Ishikawa (cell line): ENCODE measurements at regions not wholly inside any gene's neighbourhood (a gene's known extent, or its start where the extent isn't known, plus 50 kb on each side); places are given as distances from the start of the nearest gene placed in this dataset.

ENCODE experiments used
- CEBPB ChIP-seq: IDR thresholded peaks from 2 replicates; pipeline ENCODE4 v1.6.1; 2012
- CREB1 ChIP-seq: IDR thresholded peaks from 2 replicates; pipeline ENCODE4 v1.6.1; 2012; ENCODE audit warnings: low read depth
- EGR1 ChIP-seq: IDR thresholded peaks from 2 replicates; pipeline ENCODE4 v1.6.1; 2012
- EP300 ChIP-seq: IDR thresholded peaks from 2 replicates; pipeline ENCODE4 v1.6.1; 2012; ENCODE audit warnings: borderline replicate concordance
- FOXM1 ChIP-seq: IDR thresholded peaks from 2 replicates; pipeline ENCODE4 v1.6.1; 2012; ENCODE audit warnings: low read depth, borderline replicate concordance
- MAX ChIP-seq: IDR thresholded peaks from 2 replicates; pipeline ENCODE4 v1.6.1; 2012
- NFIC ChIP-seq: IDR thresholded peaks from 2 replicates; pipeline ENCODE4 v1.6.1; 2012
- RAD21 ChIP-seq: IDR thresholded peaks from 2 replicates; pipeline ENCODE4 v1.6.1; 2012; ENCODE audit warnings: low read depth
- REST ChIP-seq: IDR thresholded peaks from 2 replicates; pipeline ENCODE4 v1.6.1; 2012; ENCODE audit warnings: low read depth, mild to moderate bottlenecking
- TAF1 ChIP-seq: IDR thresholded peaks from 2 replicates; pipeline ENCODE4 v1.6.1; 2012; ENCODE audit warnings: low read depth, mild to moderate bottlenecking
- TEAD4 ChIP-seq: IDR thresholded peaks from 2 replicates; pipeline ENCODE4 v1.6.1; 2012
- USF1 ChIP-seq: IDR thresholded peaks from 2 replicates; pipeline ENCODE4 v1.6.1; 2012
- YY1 ChIP-seq: IDR thresholded peaks from 2 replicates; pipeline ENCODE4 v1.6.1; 2012; ENCODE audit warnings: low read depth
- ZBTB7A ChIP-seq: IDR thresholded peaks from 2 replicates; pipeline ENCODE4 v1.6.1; 2012; ENCODE audit warnings: low read depth

GRCh38 chr13:40285634-40286033 is 380.8 kb downstream of the FOXO1 start:
- no peak for TF ChIP-seq REST
- TF ChIP-seq ZBTB7A: no peak
- no peak for TF ChIP-seq FOXM1
- no peak for TF ChIP-seq NFIC
- no peak for TF ChIP-seq MAX
- no peak for TF ChIP-seq YY1
- TF ChIP-seq EP300: no peak

GRCh38 chr13:40287428-40287827 is 379.0 kb downstream of the FOXO1 start:
- TF ChIP-seq EP300 (no peak), MAX (no peak), CEBPB (no peak), TAF1 (no peak), TEAD4 (no peak), REST (no peak), FOXM1 (no peak), YY1 (no peak), ZBTB7A (no peak), CREB1 (no peak), USF1 (no peak), EGR1 (no peak)

- no peak for TF ChIP-seq USF1
These were observed 378.2 kb downstream of the FOXO1 start for GRCh38 chr13:40288259-40288658.

- TF ChIP-seq ZBTB7A (no peak), FOXM1 (no peak), REST (no peak), CREB1 (no peak), CEBPB (no peak), EP300 (no peak)
These were observed 375.7 kb downstream of the FOXO1 start for GRCh38 chr13:40290758-40291157.

GRCh38 chr13:40292108-40292507 is 374.3 kb downstream of the FOXO1 start:
- TF ChIP-seq TEAD4 (no peak), REST (no peak), CREB1 (no peak), EP300 (no peak), MAX (no peak), EGR1 (no peak), YY1 (no peak), RAD21 (no peak), TAF1 (no peak), CEBPB (no peak), ZBTB7A (no peak)
